ENCODE measurements at regions not wholly inside any gene's neighbourhood (a gene's known extent, or its start where the extent isn't known, plus 50 kb on each side); places are given as distances from the start of the nearest gene placed in this dataset.

- no peaks in the 10 kb centered on the region for H3K79me2 ChIP-seq (ENCODE audit: insufficient read depth, low read length)
- H3K27me3 ChIP-seq (ENCODE audit: insufficient read depth, low read length, poor library complexity): no peaks in the 10 kb centered on the region
- no peak overlapping the region for H2AFZ ChIP-seq (ENCODE audit: low read depth, low read length)
- no peak for TF ChIP-seq CTCF (IDR thresholded peaks at IDR 0.05; ENCODE audit: borderline replicate concordance, extremely low read depth, low read length, poor library complexity, severe bottlenecking)
- TF ChIP-seq EZH2 (IDR thresholded peaks at IDR 0.05; ENCODE audit: borderline replicate concordance, low read depth, low read length, severe bottlenecking): no peak
- no peak for DNase-seq
- no peak overlapping the region for H3K9ac ChIP-seq (ENCODE audit: low read depth, low read length)
- no peaks in the 10 kb centered on the region for H4K20me1 ChIP-seq (ENCODE audit: insufficient read depth, low read length)
- H3K9me3 ChIP-seq (ENCODE audit: insufficient read depth, low read length, severe bottlenecking): peaks cover 18% of the 10 kb centered on the region
- H3K27ac ChIP-seq (ENCODE audit: low read length): no peak overlapping the region
- no peak overlapping the region for H3K4me2 ChIP-seq (ENCODE audit: insufficient read depth, low read length)
- ATAC-seq (ENCODE audit: insufficient read depth, low read depth): no peak
- H3K36me3 ChIP-seq (ENCODE audit: insufficient read depth, low read length): no peaks in the 10 kb centered on the region
- H3K4me1 ChIP-seq (ENCODE audit: insufficient read depth, low read length): no peaks in the 10 kb centered on the region
- no peak overlapping the region for H3K4me3 ChIP-seq (ENCODE audit: low read depth in 1 of 2, low read length in 2 of 2)
Measured at GRCh38 chr7:415646-416525, 103.8 kb downstream of the PDGFA start.

- H3K9me3 ChIP-seq (ENCODE audit: insufficient read depth, low read length, severe bottlenecking): peaks cover 18% of the 10 kb centered on the region
- no peak overlapping the region for H3K4me3 ChIP-seq (ENCODE audit: low read depth in 1 of 2, low read length in 2 of 2)
- no peaks in the 10 kb centered on the region for H3K4me1 ChIP-seq (ENCODE audit: insufficient read depth, low read length)
- DNase-seq (no peak), ATAC-seq (ENCODE audit: insufficient read depth, low read depth) (no peak)
- no peak overlapping the region for H3K4me2 ChIP-seq (ENCODE audit: insufficient read depth, low read length)
- H2AFZ ChIP-seq (ENCODE audit: low read depth, low read length): no peak overlapping the region
- H3K36me3 ChIP-seq (ENCODE audit: insufficient read depth, low read length): no peaks in the 10 kb centered on the region
- TF ChIP-seq EZH2 (IDR thresholded peaks at IDR 0.05; ENCODE audit: borderline replicate concordance, low read depth, low read length, severe bottlenecking): no peak
- no peaks in the 10 kb centered on the region for H3K27me3 ChIP-seq (ENCODE audit: insufficient read depth, low read length, poor library complexity)
- H3K79me2 ChIP-seq (ENCODE audit: insufficient read depth, low read length): no peaks in the 10 kb centered on the region
- no peaks in the 10 kb centered on the region for H4K20me1 ChIP-seq (ENCODE audit: insufficient read depth, low read length)
- no peak overlapping the region for H3K27ac ChIP-seq (ENCODE audit: low read length)
- H3K9ac ChIP-seq (ENCODE audit: low read depth, low read length): no peak overlapping the region
Measured at GRCh38 chr7:416761-417624, 102.7 kb downstream of the PDGFA start.

- H3K4me3 ChIP-seq (ENCODE audit: low read depth in 1 of 2, low read length in 2 of 2): no peak overlapping the region
- TF ChIP-seq EZH2 (IDR thresholded peaks at IDR 0.05; ENCODE audit: borderline replicate concordance, low read depth, low read length, severe bottlenecking): no peak
- no peak for TF ChIP-seq CTCF (IDR thresholded peaks at IDR 0.05; ENCODE audit: borderline replicate concordance, extremely low read depth, low read length, poor library complexity, severe bottlenecking)
- H4K20me1 ChIP-seq (ENCODE audit: insufficient read depth, low read length): no peaks in the 10 kb centered on the region
- H3K27ac ChIP-seq (ENCODE audit: low read length): no peak overlapping the region
- H3K36me3 ChIP-seq (ENCODE audit: insufficient read depth, low read length): no peaks in the 10 kb centered on the region
- H3K9me3 ChIP-seq (ENCODE audit: insufficient read depth, low read length, severe bottlenecking): peaks cover 18% of the 10 kb centered on the region
- H2AFZ ChIP-seq (ENCODE audit: low read depth, low read length): no peak overlapping the region
- H3K27me3 ChIP-seq (ENCODE audit: insufficient read depth, low read length, poor library complexity): no peaks in the 10 kb centered on the region
- H3K79me2 ChIP-seq (ENCODE audit: insufficient read depth, low read length): no peaks in the 10 kb centered on the region
- H3K9ac ChIP-seq (ENCODE audit: low read depth, low read length): no peak overlapping the region
- DNase-seq (no peak), ATAC-seq (ENCODE audit: insufficient read depth, low read depth) (no peak)
- no peak overlapping the region for H3K4me2 ChIP-seq (ENCODE audit: insufficient read depth, low read length)
- H3K4me1 ChIP-seq (ENCODE audit: insufficient read depth, low read length): no peaks in the 10 kb centered on the region
Measured at GRCh38 chr7:417625-417889, 102.1 kb downstream of the PDGFA start.
